GM12878 (cell line): ENCODE measurements at regions not wholly inside any gene's neighbourhood (a gene's known extent, or its start where the extent isn't known, plus 50 kb on each side); places are given as distances from the start of the nearest gene placed in this dataset.

ENCODE experiments used
- ATAC-seq: fragments of 200-7000 bp; cut with Tn5 transposase; 3 replicates; pipeline ENCODE4 v1.9.1; 2020; ENCODE audit warnings: mild to moderate bottlenecking, moderate library complexity
- BruUV-seq: library from RNA; stranded (reverse); fragments of 400-500 nt; replicated peaks from 2 replicates; lab custom pipeline; 2021; lab: Mats Ljungman, UMichigan
- CTCF ChIA-PET: fragments of 300-600 bp; sonication (Branson Sonifier 250); formaldehyde crosslinking; extraction: SDS; loops from one replicate; lab custom pipeline; 2021; ENCODE audit warnings: inconsistent platforms; lab: Yijun Ruan, JAX
- POLR2A ChIA-PET: fragments of 350-600 bp; formaldehyde crosslinking; extraction: SDS; loops from one replicate; lab custom pipeline; 2021; ENCODE audit warnings: inconsistent platforms; lab: Charles Lee
- RAD21 ChIA-PET: fragments of 300-600 bp; sonication (Branson Sonifier 250); formaldehyde crosslinking; loops from one replicate; lab custom pipeline; 2023; ENCODE audit warnings: antibody characterized with exemption; ENCODE audit not compliant: unreplicated experiment; lab: Charles Lee
- SMC1A ChIA-PET: fragments of 300-600 bp; sonication (Branson Sonifier 250); formaldehyde crosslinking; loops from one replicate; lab custom pipeline; 2023; ENCODE audit not compliant: unreplicated experiment, uncharacterized antibody; lab: Charles Lee
- DNase-seq: peaks from one replicate; pipeline ENCODE4 v3.0.0-alpha.2; 2011; ENCODE audit warnings: low read depth, low spot score
- FAIRE-seq: peaks from 3 replicates; lab custom pipeline; 2011; peaks lifted over from hg19 to GRCh38; lab: Jason Lieb, UNC
- H2AFZ ChIP-seq: 2 replicates; pipeline ENCODE4 v1.6.0; 2011; ENCODE audit warnings: low read depth, low read length, control low read depth; ENCODE audit not compliant: control insufficient read depth
- H3K27ac ChIP-seq: 2 replicates; pipeline ENCODE4 v1.5.1; 2011; ENCODE audit warnings: control low read depth; ENCODE audit not compliant: control insufficient read depth, insufficient read depth
- H3K27me3 ChIP-seq, 2 experiments: replicated peaks in 1 of 2; 2 replicates each; pipeline versions ENCODE4 v1.6.0 to v1.6.1; 2011; ENCODE audit warnings: low read length in 1 of 2; ENCODE audit not compliant: control insufficient read depth in 2 of 2, insufficient read depth in 2 of 2
- H3K36me3 ChIP-seq, 2 experiments: 2 replicates each; pipeline ENCODE4 v1.5.1; 2011; ENCODE audit warnings: low read length in 1 of 2; ENCODE audit not compliant: control insufficient read depth in 2 of 2, insufficient read depth in 2 of 2
- H3K4me1 ChIP-seq: 2 replicates; pipeline ENCODE4 v1.6.1; 2011; ENCODE audit warnings: mild to moderate bottlenecking, low read length, moderate library complexity, mixed read lengths; ENCODE audit not compliant: control insufficient read depth, insufficient read depth
- H3K4me2 ChIP-seq: 2 replicates; pipeline ENCODE4 v1.6.0; 2011; ENCODE audit warnings: control low read depth; ENCODE audit not compliant: control insufficient read depth, insufficient read depth
- H3K4me3 ChIP-seq: fragments of 200-600 bp; sonication (generic); 2 replicates; pipeline ENCODE4 v1.5.1; 2016
- H3K79me2 ChIP-seq: 2 replicates; pipeline ENCODE4 v1.6.0; 2011; ENCODE audit warnings: low read length; ENCODE audit not compliant: control insufficient read depth, insufficient read depth
- H3K9ac ChIP-seq: 2 replicates; pipeline ENCODE4 v1.8.0; 2011; ENCODE audit warnings: low read length, control low read depth, mixed read lengths; ENCODE audit not compliant: control insufficient read depth, insufficient read depth
- H3K9me3 ChIP-seq: replicated peaks from 3 replicates; pipeline ENCODE4 v1.5.1; 2011; ENCODE audit warnings: mild to moderate bottlenecking, low read length; ENCODE audit not compliant: control insufficient read depth, insufficient read depth
- H4K20me1 ChIP-seq: 2 replicates; pipeline ENCODE4 v1.6.0; 2011; ENCODE audit not compliant: control insufficient read depth, insufficient read depth
- REST ChIP-seq: IDR thresholded peaks from 2 replicates; pipeline ENCODE4 v1.6.1; 2012; ENCODE audit warnings: mild to moderate bottlenecking, low read depth, low read length
- ZBTB40 ChIP-seq: fragments of 450-650 bp; IDR thresholded peaks from 2 replicates; pipeline ENCODE4 v1.6.1; 2016; ENCODE audit warnings: mild to moderate bottlenecking, moderate library complexity, borderline replicate concordance
- ZNF592 ChIP-seq: fragments of 450-650 bp; IDR thresholded peaks from 2 replicates; pipeline ENCODE4 v1.6.1; 2017; ENCODE audit warnings: mild to moderate bottlenecking, moderate library complexity
- WGBS: methylation state at CpG from one replicate; pipeline ENCODE4 v1.1.6; 2016; ENCODE audit warnings: low lambda C conversion rate; ENCODE audit not compliant: insufficient replicate concordance, insufficient coverage; ENCODE audit errors: missing lambda C conversion rate; 5-methylcytosine and 5-hydroxymethylcytosine counted together
- in situ Hi-C: fragments of 300-500 bp; cut with MboI; formaldehyde crosslinking; loops from 9 replicates; pipeline ENCODE4 v1.14.3; 2018; ENCODE audit warnings: mixed read lengths
- intact Hi-C: fragments of 100-400 bp; cut with micrococcal nuclease; formaldehyde crosslinking; loops from one replicate; pipeline ENCODE4 v1.14.2; 2022; ENCODE audit not compliant: unreplicated experiment

- RAD21 ChIA-PET, result no interaction called here
- DNase-seq, result no peak
- no peak overlapping the region for H2AFZ ChIP-seq
Observed at GRCh38 chr13:34640179-34640992, 301.7 kb upstream of the NBEA start.

More at GRCh38 chr13:34640179-34640992, 301.7 kb upstream of the NBEA start:
- Histone ChIP-seq H3K4me2 (no peak overlapping the region), H3K4me3 (no peak overlapping the region), H3K27ac (no peak overlapping the region), H3K27me3 (no peaks in the 10 kb centered on the region), H3K36me3 (no peaks in the 10 kb centered on the region), H3K79me2 (no peaks in the 10 kb centered on the region), H3K4me1 (no peaks in the 10 kb centered on the region), H3K9me3 (no peaks in the 10 kb centered on the region), H3K9ac (no peak overlapping the region), H4K20me1 (no peaks in the 10 kb centered on the region)
- ChIA-PET POLR2A (no interaction called here), SMC1A (no interaction called here), CTCF (no interaction called here)
- TF ChIP-seq ZBTB40 (no peak), REST (no peak), ZNF592 (no peak)
- intact Hi-C loops (no loop called here), in situ Hi-C loops (no loop called here)
- 45% methylated on average over 9 of the region's 9 CpGs for WGBS
- FAIRE-seq (no peak), ATAC-seq (no peak)
- BruUV-seq, result no TSS peak
